Hepatocyte (in vitro differentiated cells): ENCODE measurements at regions not wholly inside any gene's neighbourhood (a gene's known extent, or its start where the extent isn't known, plus 50 kb on each side); places are given as distances from the start of the nearest gene placed in this dataset.

Experiments used
- EZH2 ChIP-seq: fragments of 200-600 bp; sonication (generic); IDR thresholded peaks from 2 replicates; pipeline ENCODE4 v1.6.1; 2016; ENCODE audit warnings: antibody characterized with exemption, mild to moderate bottlenecking, borderline replicate concordance
- TF ChIP-seq, protein P1 (sequence below): fragments of 200-600 bp; sonication (generic); IDR thresholded peaks from 2 replicates; pipeline ENCODE4 v1.5.1; 2016; ENCODE audit warnings: antibody characterized with exemption, mild to moderate bottlenecking; ENCODE audit not compliant: poor library complexity

DNA sequence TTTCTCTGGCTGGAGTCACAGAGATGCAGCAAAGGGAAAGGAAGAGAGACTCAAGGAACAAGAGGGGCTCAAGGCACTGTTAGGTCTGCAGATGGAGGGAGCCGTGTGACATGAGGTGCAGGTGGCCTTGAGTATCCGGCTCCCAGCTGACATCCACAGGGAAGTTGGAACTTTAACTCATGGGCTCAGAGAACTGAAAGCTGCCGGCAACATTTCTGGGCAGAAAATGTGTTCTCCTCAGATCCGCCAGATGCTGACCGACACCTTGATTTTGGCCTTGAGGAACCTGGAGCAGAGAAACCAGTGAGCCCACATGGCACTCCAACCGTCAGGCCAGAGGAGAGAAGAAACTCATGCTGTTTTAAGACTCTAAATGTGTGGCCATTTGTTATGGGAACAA lies 258.1 kb upstream of the IRX2 start:
- TF ChIP-seq, protein P1, sequence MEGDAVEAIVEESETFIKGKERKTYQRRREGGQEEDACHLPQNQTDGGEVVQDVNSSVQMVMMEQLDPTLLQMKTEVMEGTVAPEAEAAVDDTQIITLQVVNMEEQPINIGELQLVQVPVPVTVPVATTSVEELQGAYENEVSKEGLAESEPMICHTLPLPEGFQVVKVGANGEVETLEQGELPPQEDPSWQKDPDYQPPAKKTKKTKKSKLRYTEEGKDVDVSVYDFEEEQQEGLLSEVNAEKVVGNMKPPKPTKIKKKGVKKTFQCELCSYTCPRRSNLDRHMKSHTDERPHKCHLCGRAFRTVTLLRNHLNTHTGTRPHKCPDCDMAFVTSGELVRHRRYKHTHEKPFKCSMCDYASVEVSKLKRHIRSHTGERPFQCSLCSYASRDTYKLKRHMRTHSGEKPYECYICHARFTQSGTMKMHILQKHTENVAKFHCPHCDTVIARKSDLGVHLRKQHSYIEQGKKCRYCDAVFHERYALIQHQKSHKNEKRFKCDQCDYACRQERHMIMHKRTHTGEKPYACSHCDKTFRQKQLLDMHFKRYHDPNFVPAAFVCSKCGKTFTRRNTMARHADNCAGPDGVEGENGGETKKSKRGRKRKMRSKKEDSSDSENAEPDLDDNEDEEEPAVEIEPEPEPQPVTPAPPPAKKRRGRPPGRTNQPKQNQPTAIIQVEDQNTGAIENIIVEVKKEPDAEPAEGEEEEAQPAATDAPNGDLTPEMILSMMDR = no peak
- no peak for TF ChIP-seq EZH2
